ENCODE measurements at regions not wholly inside any gene's neighbourhood (a gene's known extent, or its start where the extent isn't known, plus 50 kb on each side); places are given as distances from the start of the nearest gene placed in this dataset.

DNA sequence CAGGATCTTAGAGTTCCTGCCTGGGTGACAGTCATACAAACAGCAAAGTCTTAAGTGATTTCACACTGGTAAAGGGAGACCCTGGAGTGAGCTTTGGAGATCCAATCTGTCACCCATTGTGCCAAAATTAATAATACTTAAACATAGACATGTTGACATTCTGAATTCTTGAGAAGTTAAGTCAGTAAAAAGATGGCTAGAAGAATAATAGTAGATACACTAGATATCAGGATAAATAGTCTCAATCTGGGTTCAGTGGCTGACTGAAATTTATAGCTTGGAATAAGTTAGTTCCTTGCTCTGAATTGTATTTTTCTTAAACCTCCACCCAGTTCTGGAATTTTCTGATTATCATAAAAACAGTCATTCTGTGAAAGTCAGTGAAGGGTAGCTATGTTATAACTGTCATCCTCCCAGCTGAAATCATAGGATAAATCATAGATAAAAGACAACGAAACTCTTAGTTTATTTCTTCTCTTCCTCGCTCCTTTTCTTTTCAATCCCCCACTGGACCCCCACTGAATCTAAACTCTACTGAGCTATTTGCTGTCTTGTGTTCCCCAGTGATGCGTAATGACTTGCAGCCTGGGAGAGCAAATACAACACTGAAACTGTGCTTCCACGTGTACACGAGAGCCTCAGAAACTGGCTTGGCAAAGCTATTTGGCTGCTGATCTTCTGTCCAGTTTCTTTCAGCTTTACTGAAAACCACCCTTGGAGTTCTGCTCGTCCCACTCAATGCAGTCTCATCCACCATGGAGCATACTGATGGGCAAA, 175.4 kb upstream of the TP63 start:
- no peak for DNase-seq

DNA sequence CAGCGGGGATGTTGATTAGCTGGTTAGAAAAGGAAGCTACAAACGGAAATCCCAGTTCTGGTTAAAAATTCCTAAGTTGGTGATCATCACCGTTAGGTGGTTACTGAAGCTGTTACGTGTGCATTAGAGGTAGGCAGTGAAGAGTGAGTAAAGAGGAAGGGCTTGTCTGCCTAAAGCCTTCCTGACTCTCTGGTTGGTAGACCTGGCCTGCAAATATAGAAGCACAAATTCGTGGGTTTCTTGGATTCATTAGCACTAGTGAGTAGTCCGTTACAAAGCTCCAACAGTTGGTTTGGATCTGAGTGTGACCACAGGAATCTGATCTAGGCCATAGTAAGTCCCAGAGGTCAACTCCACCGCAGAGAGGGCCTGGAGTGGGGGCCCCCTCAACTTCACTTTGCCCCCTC, 174.0 kb upstream of the TP63 start:
- DNase-seq = no peak

DNA sequence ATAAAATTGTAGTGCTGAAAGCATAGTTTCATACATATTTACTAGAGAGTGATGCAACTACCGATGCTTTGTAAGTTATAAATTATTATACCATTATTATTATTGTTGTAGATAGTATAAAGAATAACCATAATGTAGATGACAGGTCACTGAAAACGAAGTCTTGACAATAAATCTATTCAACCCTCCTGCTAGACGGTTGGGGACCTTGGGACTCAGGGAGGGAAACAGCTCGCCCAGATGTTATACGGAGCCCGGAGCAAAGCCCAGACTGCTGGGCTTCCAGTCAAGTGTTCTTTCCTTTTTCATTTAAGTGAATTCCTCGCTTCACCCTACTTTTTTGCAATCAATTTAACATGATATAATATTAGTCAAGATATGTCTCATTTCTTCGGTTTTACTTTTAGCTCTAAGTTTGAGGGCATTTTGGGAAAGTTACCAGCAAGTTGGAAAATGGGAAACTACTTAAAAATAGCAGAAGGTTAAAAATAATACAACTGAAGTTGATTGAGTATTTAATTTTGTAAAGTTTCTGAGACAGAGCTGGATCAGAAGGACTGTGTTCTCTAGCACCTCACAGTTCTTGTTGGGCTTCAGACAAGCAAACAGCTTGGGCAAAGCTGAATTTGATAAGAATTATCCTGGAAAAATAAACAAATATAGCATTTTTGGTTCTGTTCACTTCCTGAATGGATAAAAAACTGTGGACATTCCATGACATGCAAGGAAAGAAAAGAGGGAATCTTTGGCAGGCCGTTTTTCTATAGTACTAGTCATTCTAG, 173.4 kb upstream of the TP63 start:
- no peak for DNase-seq

DNA sequence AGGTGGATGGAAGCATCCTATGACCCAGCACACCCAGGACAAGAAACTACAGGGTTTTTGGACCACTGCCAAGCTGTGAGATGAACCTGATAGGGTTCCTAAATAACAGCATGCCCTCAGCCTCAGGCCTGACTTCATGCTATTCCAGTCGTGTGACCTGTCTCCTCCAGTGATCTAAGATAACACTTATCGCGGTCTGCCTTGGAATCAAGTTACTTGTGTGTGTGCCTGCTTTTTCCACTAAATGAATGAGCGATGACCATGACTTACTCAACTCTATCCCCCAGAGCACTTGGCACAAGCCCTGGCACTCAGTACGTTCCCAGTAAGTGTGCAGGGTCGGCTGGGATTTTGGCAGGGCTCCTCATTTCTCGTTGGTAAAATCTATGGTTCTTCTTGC, 172.7 kb upstream of the TP63 start:
- no peak for DNase-seq

DNA sequence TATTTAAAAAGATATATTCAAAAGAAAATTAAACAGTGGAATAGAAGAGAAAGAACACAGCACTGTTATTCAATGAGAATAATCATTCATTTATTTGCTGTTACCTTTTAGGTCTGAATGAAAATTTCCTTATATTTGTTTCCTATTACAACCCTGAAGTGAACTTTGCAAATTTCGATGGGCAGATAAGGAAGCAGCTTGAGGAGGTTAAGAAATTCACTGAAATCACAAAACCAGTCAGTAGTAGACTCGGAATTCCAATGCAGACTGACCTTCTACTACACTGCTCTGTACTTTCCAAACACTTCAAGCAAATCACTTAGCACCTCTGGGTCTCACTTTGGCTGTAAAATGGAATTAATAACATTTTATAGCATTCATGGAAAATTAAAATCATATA, 172.0 kb upstream of the TP63 start:
- DNase-seq = no peak

DNA sequence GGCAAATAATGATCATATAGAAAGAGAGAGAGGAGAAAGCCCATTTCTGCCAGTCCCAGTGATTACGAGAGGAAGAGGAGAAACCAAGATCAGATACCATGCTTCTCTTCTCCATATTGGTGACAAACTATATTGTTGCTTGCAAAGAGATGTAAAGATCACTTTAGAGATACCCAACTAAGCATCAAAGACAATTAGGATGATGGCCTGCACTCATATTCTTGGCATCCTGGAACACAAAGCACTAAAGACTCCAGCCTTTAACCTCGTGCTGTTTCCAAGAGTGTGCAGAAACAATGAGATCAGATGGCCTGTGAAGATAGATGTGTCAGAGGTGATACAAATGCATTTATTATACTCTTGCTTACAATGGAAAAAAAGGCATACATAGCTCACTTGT, 170.7 kb upstream of the TP63 start:
- no peak for DNase-seq

DNA sequence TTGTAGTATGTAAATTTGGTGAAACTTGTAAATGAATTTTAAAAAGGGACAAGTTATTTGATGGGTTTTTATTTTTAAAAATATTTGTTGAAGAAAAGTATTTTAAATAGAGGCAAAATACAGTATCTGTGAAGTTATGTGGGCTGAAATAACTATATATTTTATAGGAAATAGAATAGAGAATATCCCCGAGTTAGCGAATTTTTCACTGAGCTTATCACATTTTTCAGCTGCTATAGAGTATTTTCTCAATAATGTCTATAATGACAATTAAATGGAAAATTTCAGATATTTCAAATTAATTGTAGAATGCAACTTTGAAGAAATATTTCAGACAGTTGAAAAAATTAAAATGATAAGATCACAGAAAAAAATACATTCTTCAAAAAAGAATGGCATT, 166.4 kb upstream of the TP63 start:
- DNase-seq = no peak

DNA sequence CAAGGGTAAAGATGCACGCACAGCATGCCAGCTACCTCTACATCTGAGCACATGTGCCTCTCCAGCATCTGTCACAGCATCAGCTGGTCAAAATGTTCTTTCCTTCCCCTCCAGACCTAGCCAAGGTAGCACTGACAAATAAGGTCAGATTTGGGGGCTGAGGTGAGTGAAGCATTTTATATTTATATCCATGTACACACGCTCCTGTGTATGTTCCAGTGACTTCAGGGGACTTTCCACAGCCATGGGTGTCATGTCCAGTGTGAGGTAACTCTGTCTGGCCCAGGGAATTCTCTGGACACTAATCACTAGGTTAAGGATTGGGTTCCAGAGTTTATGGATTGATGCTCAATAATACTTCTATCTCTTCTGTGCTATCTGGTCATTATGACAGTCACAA, 165.2 kb upstream of the TP63 start:
- no peak for DNase-seq

DNA sequence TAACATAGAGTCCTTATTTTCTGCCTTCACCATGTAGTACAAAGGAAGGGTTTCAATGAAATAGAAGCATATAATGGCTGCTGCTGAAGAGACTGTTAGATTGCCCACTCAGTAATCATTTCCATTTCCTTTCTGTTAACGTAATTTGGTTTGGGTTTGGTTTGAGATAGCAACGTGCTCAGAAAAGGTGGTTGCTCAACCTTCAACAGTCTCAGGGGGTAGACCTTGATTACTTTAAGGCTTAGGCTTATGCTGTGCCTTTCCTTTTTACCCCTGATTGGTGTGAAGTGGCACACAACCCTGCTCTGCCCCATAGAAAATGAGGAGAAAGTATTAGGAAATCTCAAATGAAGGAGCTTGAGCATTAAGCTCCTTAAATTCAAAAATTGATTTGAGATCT, 163.7 kb upstream of the TP63 start:
- DNase-seq = no peak

DNA sequence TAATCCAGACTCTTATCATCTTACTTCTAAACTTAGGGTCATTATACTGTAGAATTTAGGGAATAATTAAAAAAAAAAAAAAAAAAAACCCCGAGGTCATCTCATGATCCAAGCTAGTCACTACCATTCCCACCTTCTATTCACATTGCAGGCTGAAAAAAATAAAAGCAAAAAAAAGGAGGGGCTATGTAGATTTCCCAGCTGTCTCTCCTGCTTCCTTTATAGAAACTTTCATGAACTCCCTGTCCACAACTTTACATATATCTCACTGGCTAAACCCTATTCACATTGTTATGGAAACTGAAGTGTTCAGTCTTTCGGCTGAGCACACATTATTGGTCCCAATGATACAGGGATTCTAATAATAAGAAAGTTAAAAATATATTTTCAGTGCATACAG, 156.2 kb upstream of the TP63 start:
- DNase-seq = no peak

DNA sequence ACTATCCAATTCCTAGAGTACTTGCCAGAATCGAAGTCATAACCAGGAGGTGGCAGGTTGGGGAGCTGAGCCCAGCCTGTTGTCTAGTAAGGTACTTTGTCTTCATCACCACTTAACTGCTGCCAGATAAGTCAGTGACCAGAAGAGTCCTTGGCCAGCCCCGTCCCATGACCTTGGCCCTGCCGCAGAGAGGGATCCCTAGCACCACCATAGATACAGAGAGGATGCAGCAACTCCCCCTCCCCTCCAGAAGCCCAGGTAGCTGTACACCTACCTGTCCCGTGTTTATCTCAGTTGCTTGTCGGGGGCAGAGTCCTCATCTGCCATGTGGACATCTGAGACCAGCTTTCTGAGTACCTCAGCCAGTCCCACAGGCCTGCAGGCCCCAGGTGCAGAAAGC, 153.6 kb upstream of the TP63 start:
- DNase-seq = no peak

DNA sequence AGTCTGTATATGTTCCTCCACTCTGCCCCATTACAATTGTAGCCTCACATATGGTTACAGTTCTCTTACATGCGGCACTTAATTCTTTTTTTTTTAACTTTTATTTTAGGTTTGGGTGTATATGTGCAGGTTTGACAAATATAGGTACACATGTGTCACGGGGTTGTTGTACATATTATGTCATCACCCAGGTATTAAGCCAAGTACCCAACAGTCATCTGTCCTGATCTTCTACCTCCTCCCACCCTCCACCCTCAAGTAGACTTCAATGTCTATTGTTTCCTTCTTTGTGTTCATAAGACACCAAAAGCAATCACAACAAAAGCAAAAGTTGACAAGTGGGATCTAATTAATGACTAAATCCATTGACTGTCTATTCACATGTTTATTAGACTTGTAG, 144.6 kb upstream of the TP63 start:
- DNase-seq = no peak

DNA sequence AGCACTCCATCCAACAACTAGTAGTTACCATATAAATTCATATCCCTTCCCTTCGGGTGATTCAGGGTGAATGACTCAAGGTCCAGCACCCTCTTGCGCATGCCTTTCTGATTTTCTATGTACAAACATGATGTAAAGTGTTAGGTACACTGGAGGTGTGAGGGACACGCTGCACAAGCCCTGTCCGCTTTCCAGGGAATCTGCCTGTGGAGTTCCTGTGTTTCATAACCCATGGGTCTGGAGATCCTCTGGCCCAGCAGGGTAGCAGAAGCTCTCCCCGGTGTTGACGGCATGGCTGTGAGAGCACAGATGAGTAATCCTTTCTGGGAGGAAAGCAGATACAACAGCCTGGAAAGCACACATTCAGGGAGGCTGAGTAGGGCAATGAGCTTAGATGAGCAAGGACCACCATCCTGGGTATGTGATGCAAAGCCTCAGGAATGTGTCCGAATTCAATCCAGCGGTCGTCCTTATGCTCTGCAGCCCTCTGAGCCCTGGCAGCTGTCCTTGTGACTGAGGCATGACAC, 142.9 kb upstream of the TP63 start:
- no peak for DNase-seq

DNA sequence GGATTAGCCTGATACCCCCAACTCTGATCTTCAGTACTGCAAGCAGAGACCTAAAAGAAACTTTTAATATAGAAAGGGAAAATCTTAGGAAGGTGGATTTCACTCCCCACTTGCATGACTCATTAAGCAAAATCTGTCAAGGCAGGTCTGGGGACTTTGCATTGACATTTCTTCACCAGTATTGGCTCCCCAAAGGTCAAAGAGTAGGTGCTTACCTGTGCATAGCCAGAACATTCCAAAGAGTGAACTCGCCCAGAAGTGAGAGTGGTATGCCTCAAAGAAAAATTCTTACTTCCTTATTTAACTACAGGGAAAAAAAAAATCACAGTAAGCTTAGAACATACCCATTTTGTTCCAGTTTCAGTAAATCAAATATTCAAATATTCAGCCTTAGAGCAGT, 140.9 kb upstream of the TP63 start:
- DNase-seq = no peak

DNA sequence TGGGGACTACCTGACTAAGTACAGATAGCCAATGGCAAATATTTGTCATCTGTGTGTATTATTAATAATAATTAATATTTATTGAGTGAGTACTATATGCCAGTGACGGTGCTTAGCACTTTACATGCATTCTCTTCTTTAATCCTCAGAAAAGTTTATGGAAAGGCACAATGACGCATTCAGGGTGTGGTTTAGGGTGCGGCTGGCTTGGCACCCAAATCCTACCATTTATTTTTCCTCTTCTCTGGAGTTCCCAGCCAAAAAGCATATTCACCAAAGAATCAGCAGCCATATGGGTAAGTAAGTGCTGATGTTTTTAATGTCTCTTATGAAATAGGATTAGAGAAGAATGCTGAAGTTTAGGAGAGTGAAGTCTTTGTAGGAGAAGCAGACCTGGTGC, 140.4 kb upstream of the TP63 start:
- no peak for DNase-seq

DNA sequence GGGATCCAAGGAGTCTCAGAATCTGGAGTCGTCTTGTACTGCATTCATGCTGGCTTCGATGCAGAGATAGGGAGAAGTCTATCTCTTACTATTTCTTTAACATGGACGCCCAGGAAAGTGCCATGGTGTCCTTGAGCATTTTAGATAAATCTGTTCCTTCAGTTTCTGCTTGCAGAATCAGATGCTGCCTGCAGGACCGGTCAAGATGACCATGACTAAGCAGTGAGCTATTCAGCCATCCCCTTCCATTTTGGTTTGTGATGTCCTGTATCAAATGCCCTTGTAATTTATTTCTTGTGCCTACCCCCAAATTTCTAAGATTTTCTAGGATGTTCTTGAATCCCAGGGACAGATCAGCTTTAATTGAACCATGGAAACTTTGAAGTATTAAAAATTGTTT, 139.4 kb upstream of the TP63 start:
- no peak for DNase-seq

DNA sequence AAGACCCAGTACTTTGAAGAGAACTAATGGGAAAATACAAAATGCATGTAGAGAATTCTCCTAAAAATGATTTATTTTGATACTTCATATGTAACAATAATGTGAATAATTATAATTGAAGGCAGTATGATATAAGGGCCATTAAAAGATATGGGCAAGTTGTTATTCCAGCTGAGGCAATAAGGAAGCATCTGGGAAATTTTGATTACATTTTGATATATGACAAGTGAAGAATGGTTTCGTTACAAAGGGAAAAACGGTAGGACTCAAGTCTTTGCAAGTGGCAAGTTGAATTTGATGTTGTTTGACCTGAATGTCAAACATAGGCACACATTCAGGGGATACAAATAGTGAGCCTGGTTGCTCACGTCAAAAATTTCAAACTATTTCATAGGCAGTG, 137.9 kb upstream of the TP63 start:
- DNase-seq = no peak

DNA sequence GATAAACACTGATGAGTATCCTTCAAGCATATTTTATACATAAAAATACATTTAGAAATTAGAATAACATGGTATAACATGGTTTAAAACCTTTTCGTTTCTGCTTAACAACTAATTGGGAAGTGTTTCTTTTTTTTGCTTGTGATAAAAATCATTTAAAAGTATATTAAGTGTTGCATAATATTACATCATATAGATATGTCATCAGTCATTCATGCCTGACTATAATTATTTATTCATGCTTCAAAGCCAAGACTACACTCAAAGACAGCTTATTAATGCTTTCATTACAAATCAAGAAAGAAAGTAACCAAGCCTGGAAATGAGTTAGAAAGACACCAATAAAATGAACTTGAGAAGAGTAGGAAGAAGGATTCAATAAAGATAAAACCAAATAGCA, 136.6 kb upstream of the TP63 start:
- DNase-seq = no peak

DNA sequence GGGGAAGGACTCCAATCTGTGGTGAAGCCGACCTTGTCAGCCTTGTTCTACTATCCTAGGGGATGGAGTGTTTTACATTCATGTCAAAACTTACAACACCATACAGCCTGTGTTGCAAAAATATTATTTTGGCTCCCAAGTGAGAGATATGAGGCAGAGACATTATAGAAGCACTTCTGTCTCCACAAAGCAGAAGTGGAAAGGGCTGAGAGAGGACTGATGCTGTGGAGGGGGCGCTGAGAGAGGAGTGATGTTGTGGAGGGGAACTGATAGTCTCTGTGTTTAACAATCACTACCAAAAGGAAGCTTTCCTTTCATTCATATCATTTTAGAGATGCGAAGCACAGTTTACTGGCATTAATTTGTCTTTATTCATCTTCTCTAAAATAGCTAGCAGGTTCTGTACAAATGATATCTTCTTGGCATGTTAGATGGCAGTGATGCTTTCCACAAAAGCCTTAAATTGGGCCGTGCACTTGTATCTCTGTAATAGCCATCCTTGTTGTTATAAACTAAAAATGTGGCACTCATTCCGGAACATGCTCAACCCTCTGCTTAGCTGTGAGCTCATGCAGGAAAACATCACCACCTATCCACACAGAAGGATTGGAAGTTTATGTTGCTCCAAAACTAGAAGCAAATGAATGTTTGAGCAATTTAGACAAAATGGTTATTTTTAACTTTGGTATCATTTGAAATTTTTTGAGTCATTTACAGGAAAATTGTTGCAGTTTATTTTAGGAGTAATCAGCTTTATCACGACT, 134.6 kb upstream of the TP63 start:
- no peak for DNase-seq

DNA sequence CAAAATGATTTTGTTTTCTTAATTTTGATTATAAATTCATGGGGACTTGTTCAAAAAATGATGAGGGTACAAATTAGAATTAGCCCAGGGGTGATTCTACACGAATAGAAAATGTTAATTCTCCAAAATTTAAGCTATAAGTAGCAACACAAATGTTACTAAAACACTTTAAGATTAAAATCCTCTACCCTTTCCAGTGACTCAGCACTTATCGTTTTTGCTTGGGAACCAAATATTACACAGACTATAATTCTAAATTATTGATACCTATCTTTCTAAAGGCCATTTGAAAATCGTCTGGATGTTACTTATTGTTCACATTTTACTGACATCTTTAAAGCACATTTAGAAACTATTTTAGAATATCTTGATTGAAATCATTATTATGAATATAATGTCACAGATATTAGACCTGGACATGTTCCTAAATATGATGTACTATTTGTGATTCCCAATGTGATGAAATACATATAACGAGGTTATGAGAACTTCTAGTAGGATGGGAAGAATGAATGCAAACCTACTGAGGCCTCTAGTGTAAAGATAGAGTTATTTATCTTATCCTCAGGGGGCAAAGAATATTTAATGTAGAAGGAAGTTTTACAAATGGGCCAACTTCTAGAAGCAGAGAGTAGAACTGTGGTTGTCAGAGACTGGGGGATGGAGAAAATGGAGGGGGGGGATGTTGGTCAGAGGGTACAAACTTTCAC, 132.0 kb upstream of the TP63 start:
- no peak for DNase-seq

DNA sequence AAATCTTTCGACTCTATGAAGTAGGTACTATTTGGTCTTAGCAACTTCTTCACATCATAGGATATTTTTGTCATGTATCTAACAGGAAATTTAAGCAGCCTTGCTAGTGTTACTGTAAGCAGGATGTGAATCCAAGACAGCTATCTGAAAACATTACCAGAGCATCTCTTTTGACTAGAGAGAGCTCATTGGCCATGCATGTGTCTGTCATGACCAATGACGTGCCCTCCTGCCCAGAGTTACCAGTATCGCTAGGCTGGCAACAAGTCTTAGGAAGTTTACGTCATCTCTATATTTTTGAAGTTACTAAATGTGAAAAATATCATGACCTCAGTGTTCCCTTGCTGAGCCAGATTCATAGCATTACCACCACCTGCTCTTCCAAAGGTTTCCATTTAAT, 130.9 kb upstream of the TP63 start:
- DNase-seq = no peak

DNA sequence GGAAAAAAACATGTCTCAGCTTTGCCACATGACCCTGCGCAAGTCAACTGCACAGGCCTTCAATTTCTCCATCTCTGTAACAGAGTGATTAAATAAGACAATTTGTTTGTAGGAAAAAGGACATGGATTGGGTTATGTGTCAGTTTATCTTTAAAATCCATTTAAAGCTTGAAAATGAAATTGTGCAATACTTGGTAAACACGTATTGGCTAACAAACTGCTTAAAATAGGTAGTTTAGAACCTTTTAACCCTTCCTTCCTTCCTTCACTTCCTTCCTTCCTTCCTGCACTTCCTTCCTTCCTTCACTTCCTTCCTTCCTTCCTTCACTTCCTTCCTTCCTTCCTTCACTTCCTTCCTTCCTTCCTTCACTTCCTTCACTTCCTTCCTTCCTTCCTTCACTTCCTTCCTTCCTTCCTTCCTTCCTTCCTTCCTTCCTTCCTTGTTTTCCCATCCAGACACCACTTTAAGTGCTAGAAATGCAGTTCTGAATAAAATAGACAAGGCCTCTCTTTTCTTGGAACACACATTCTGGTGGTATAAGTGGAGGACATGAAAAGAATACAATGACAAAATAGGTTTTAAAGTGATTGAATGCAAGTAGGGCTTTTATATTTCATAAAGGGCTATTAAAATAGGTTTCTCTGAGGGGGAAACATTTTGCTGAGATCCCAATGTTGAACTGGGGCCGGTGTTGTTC, 130.2 kb upstream of the TP63 start:
- no peak for DNase-seq

All from C1 segment of cervical spinal cord (tissue), 14 donors.